HepG2 (cell line): ENCODE measurements at regions not wholly inside any gene's neighbourhood (a gene's known extent, or its start where the extent isn't known, plus 50 kb on each side); places are given as distances from the start of the nearest gene placed in this dataset.
A peak's percentile ranks its signal among the peaks of the same experiment; 100 is the strongest.
"Not testable (repeated sequence)": the region's sequence is repeated elsewhere in the genome, so short reads cannot be mapped to it uniquely, and the experiment has no call there.

Experiments used
- ATAC-seq: fragments of 200-7000 bp; cut with Tn5 transposase; 3 replicates; pipeline ENCODE4 v1.9.1; 2020; ENCODE audit warnings: mild to moderate bottlenecking, moderate library complexity
- BruUV-seq: library from RNA; stranded (reverse); fragments of 400-500 nt; replicated peaks from 2 replicates; lab custom pipeline; 2021; lab: Mats Ljungman, UMichigan
- CTCF ChIA-PET: fragments of 300-600 bp; formaldehyde crosslinking; extraction: SDS; loops from one replicate; lab custom pipeline; 2021; ENCODE audit warnings: low total read pairs, inconsistent platforms, low intra/inter-chr PET ratio; lab: Yijun Ruan, JAX
- POLR2A ChIA-PET: fragments of 350-600 bp; sonication (Branson Sonifier 250); formaldehyde crosslinking; loops from one replicate; lab custom pipeline; 2020; ENCODE audit warnings: antibody characterized with exemption, inconsistent platforms; lab: Yijun Ruan, JAX
- DNase-seq: peaks from one replicate; pipeline ENCODE4 v3.0.0-alpha.2; 2015; ENCODE audit warnings: low spot score
- FAIRE-seq: peaks from 3 replicates; lab custom pipeline; 2011; peaks lifted over from hg19 to GRCh38; lab: Jason Lieb, UNC
- H2AFZ ChIP-seq: one replicate; pipeline ENCODE4 v1.6.1; 2011; ENCODE audit warnings: low read length, inconsistent platforms
- H3K27ac ChIP-seq: fragments of 300-600 bp; 3 replicates; pipeline ENCODE4 v1.8.0; 2011; ENCODE audit warnings: mixed run types, mild to moderate bottlenecking, mixed read lengths, low read length, inconsistent platforms; ENCODE audit not compliant: insufficient read depth; ENCODE audit errors: extremely low read length
- H3K27me3 ChIP-seq, 2 experiments: fragments of 200-600 bp in 1 of 2; 2 replicates in 1 of 2; 3 replicates in 1 of 2; pipeline versions ENCODE4 v1.6.0 to v1.8.0; 2011; ENCODE audit warnings: low read length in 2 of 2, mild to moderate bottlenecking in 2 of 2, moderate library complexity in 2 of 2, inconsistent platforms in 1 of 2; ENCODE audit not compliant: insufficient read depth in 2 of 2, control insufficient read depth in 1 of 2
- H3K36me3 ChIP-seq, 2 experiments: fragments of 200-600 bp in 1 of 2; replicated peaks in 1 of 2; 2 replicates in 1 of 2; 3 replicates in 1 of 2; pipeline versions ENCODE4 v1.5.1 to v1.8.0; 2011; ENCODE audit warnings: low read length in 2 of 2, inconsistent platforms in 1 of 2; ENCODE audit not compliant: insufficient read depth in 2 of 2, control insufficient read depth in 1 of 2
- H3K4me1 ChIP-seq: 2 replicates; pipeline ENCODE4 v1.5.1; 2012; ENCODE audit warnings: low read length, inconsistent platforms; ENCODE audit not compliant: insufficient read depth
- H3K4me2 ChIP-seq: 2 replicates; pipeline ENCODE4 v1.6.0; 2011; ENCODE audit warnings: low read depth, low read length, inconsistent platforms
- H3K4me3 ChIP-seq, 3 experiments: fragments of 200-600 bp in 1 of 3; sonication (generic), shearing (Covaris generic) in 1 of 3; replicated peaks in 1 of 3; 2 replicates each; pipeline ENCODE4 v1.5.1; 2011 to 2016; ENCODE audit warnings: low read length in 3 of 3, inconsistent platforms in 2 of 3, low read depth in 2 of 3, mild to moderate bottlenecking in 2 of 3, control low read depth in 1 of 3, mixed read lengths in 1 of 3; ENCODE audit not compliant: insufficient read depth in 1 of 3
- H3K79me2 ChIP-seq: one replicate; pipeline ENCODE4 v1.6.1; 2011; ENCODE audit warnings: low read length, inconsistent platforms; ENCODE audit not compliant: insufficient read depth
- H3K9ac ChIP-seq: 2 replicates; pipeline ENCODE4 v1.6.0; 2011; ENCODE audit warnings: mild to moderate bottlenecking, low read depth, low read length, inconsistent platforms; ENCODE audit not compliant: insufficient read depth
- H3K9me3 ChIP-seq: 2 replicates; pipeline ENCODE4 v1.5.1; 2012; ENCODE audit warnings: mild to moderate bottlenecking, low read length
- H4K20me1 ChIP-seq: 2 replicates; pipeline ENCODE4 v1.6.0; 2011; ENCODE audit warnings: inconsistent platforms, mild to moderate bottlenecking, low read length, moderate library complexity; ENCODE audit not compliant: insufficient read depth
- ATM ChIP-seq: fragments of 450-650 bp; IDR thresholded peaks from 2 replicates; pipeline ENCODE4 v1.7.1; 2017; ENCODE audit warnings: mild to moderate bottlenecking, borderline replicate concordance
- DPF2 ChIP-seq: sonication (generic); formaldehyde crosslinking; IDR thresholded peaks from 2 replicates; pipeline ENCODE4 v1.4.0; 2020; ENCODE audit warnings: mild to moderate bottlenecking, low read depth, missing genetic modification reagents, borderline replicate concordance
- EHMT2 ChIP-seq: fragments of 200-600 bp; sonication (generic); IDR thresholded peaks from 2 replicates; pipeline ENCODE4 v1.7.0; 2017; ENCODE audit warnings: antibody characterized with exemption, low read depth, low read length, borderline replicate concordance
- ELF4 ChIP-seq: sonication (generic); formaldehyde crosslinking; IDR thresholded peaks from 2 replicates; pipeline ENCODE4 v1.5.0; 2020; ENCODE audit warnings: missing genetic modification reagents, mild to moderate bottlenecking, moderate library complexity, borderline replicate concordance
- MIXL1 ChIP-seq: IDR thresholded peaks from 2 replicates; pipeline ENCODE4 v1.6.1; 2016
- PATZ1 ChIP-seq: sonication (generic); formaldehyde crosslinking; IDR thresholded peaks from 2 replicates; pipeline ENCODE4 v1.4.0; 2020; ENCODE audit warnings: missing genetic modification reagents
- SATB2 ChIP-seq: sonication (generic); formaldehyde crosslinking; IDR thresholded peaks from 2 replicates; pipeline ENCODE4 v1.5.0; 2020; ENCODE audit warnings: missing genetic modification reagents
- SMARCE1 ChIP-seq: fragments of 450-650 bp; IDR thresholded peaks from 2 replicates; pipeline ENCODE4 v1.6.1; 2017; ENCODE audit warnings: borderline replicate concordance
- SRY ChIP-seq: sonication (generic); formaldehyde crosslinking; IDR thresholded peaks from 2 replicates; pipeline ENCODE4 v1.8.0; 2022; ENCODE audit warnings: mild to moderate bottlenecking, missing genetic modification reagents
- TRIM24 ChIP-seq: sonication (generic); formaldehyde crosslinking; IDR thresholded peaks from 2 replicates; pipeline ENCODE4 v1.8.0; 2022; ENCODE audit warnings: mild to moderate bottlenecking, missing genetic modification reagents
- ZNF343 ChIP-seq: sonication (generic); formaldehyde crosslinking; IDR thresholded peaks from 2 replicates; pipeline ENCODE4 v1.4.0; 2020; ENCODE audit warnings: mild to moderate bottlenecking, missing genetic modification reagents
- ZNF530 ChIP-seq: sonication (generic); formaldehyde crosslinking; IDR thresholded peaks from 2 replicates; pipeline ENCODE4 v1.5.0; 2020; ENCODE audit warnings: low read depth, mild to moderate bottlenecking, missing genetic modification reagents
- ZNF687 ChIP-seq: sonication (generic); formaldehyde crosslinking; IDR thresholded peaks from 2 replicates; pipeline ENCODE4 v1.5.1; 2020; ENCODE audit warnings: mild to moderate bottlenecking, missing genetic modification reagents, moderate library complexity
- ZNF878 ChIP-seq: sonication (generic); formaldehyde crosslinking; IDR thresholded peaks from 2 replicates; pipeline ENCODE4 v1.8.1; 2023; ENCODE audit warnings: mild to moderate bottlenecking, missing genetic modification reagents, moderate library complexity
- WGBS: methylation state at CpG from one replicate; pipeline ENCODE4 v1.1.6; 2017; ENCODE audit warnings: low lambda C conversion rate; 5-methylcytosine and 5-hydroxymethylcytosine counted together
- in situ Hi-C: cut with HindIII; loops from 2 replicates; pipeline ENCODE4 v1.10.0; 2017; ENCODE audit warnings: low pct_unique_long_range_greater_than_20kb; ENCODE audit not compliant: extremely low pct_ligation_motif_present
- intact Hi-C: fragments of 100-400 bp; cut with micrococcal nuclease; formaldehyde crosslinking; loops from one replicate; pipeline ENCODE4 v1.10.0; 2022; ENCODE audit not compliant: unreplicated experiment

GRCh38 chr10:59037506-59037905 is 138.9 kb upstream of the PHYHIPL start (continued):
- no peak for TF ChIP-seq SRY
- TF ChIP-seq ATM = no peak
- no peak for TF ChIP-seq SMARCE1
- TF ChIP-seq ZNF530 (CRISPR knock-in tag) = no peak
- no peak for TF ChIP-seq DPF2 (CRISPR knock-in tag)
- no peak for TF ChIP-seq TRIM24
- TF ChIP-seq ELF4 (CRISPR knock-in tag) = no peak
- no peak for TF ChIP-seq PATZ1 (CRISPR knock-in tag)
- no peak for TF ChIP-seq SATB2 (CRISPR knock-in tag)
- TF ChIP-seq MIXL1 = 0 out of 2 replicates have a peak, but pooled peaks have one; percentile 63
- TF ChIP-seq ZNF878 = no peak
- no peak; the same call in 1 of the 2 replicates for TF ChIP-seq EHMT2

GRCh38 chr10:59043358-59043757 is 133.1 kb upstream of the PHYHIPL start:
- H3K4me2 ChIP-seq, H2AFZ ChIP-seq: not testable (repeated sequence)
- WGBS = 82% methylated on average over 8 of the region's 8 CpGs

More at GRCh38 chr10:59043358-59043757, 133.1 kb upstream of the PHYHIPL start:
- peaks cover 18% of the 10 kb centered on the region for H3K4me1 ChIP-seq
- H3K27ac ChIP-seq, CTCF ChIA-PET, H3K36me3 ChIP-seq, H3K4me3 ChIP-seq, H3K79me2 ChIP-seq, FAIRE-seq, ATAC-seq, H3K9me3 ChIP-seq, H3K27me3 ChIP-seq, intact Hi-C loops, DNase-seq, in situ Hi-C loops, H4K20me1 ChIP-seq, H3K9ac ChIP-seq, BruUV-seq: not testable (repeated sequence)
- peak; percentile 34; the same call in 1 of the 2 replicates for TF ChIP-seq ZNF687 (CRISPR knock-in tag)
- 0 out of 2 replicates have a peak, but pooled peaks have one; percentile 39 for TF ChIP-seq ZNF343 (CRISPR knock-in tag)
- POLR2A ChIA-PET = interaction anchor here (1.2 kb wide), 1 partner anchor 49 kb away, joined by 3 read pairs; no protein-coding TSS in a partner anchor
